NCI-H2171 treated with DMSO at 0.1 percent for 48 hours (cell line): ENCODE measurements at regions not wholly inside any gene's neighbourhood (a gene's known extent, or its start where the extent isn't known, plus 50 kb on each side); places are given as distances from the start of the nearest gene placed in this dataset.
A peak's percentile ranks its signal among the peaks of the same experiment; 100 is the strongest.

Experiments
- DNase-seq: peaks from one replicate; lab custom pipeline; 2025; lab: John Stamatoyannopoulos, UW

- DNase-seq, result no peak
Measured at GRCh38 chr2:106981491-106981890, 95.5 kb upstream of the ST6GAL2 start.

- no peak for DNase-seq
Measured at GRCh38 chr2:106982350-106982749, 96.4 kb upstream of the ST6GAL2 start.

DNA sequence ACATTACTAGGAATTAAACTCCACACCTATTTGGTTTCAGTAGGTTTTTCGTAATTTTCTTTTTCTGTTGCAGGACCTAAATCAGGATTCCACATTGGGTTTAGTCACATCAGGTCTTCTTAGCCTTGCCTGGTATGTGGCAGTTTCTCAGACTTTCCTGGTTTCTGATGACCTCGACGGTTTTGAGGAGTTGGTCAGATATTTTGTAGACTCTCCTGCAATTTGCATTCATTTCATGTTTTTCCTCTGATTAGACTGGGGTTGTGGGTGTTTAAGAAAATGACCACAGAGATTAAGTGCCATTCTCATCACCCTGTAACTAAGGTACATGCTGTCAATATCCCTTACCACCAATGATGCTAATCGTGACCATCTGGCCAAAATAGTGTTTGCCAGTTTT lies 97.3 kb upstream of the ST6GAL2 start:
- no peak for DNase-seq

GRCh38 chr2:106988361-106988760 lies 102.4 kb upstream of the ST6GAL2 start:
- no peak for DNase-seq

DNA sequence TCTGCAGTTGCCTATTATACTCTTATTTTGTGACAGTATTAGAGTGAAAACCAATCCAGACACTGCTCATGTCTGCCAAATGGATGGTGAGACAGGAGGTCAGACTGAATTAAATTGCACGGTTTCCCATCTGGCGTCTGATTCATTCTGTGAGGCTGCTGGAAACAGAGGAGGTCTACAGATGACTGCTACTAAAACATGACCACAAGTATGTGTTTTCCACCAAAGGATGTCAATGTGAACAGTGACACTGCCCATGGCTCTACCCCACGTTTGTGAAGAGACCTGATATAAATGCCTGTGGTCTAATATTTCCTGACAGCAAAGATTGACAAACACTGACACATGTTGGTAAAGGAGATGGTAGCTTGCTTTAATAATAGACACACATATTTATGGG lies 104.3 kb upstream of the ST6GAL2 start:
- DNase-seq, result peak; percentile 86

DNA sequence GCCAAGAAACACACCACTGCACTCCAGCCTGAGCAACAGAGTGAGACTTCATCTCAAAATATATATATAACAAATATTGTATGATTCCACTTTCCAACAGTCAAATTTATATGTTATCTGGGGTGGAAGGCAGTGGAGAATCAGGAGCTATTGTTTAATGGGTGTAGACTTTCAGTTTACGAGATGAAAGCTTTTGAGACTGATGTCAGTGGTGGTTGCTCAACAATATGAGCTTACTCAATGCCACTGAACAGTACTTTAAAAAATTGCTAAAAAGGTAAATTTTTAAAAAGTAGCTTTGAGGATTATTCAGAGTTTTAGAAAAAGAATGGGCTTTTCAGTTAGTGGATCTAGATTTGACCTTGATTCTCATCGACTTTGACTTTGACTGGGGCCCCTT lies 105.9 kb upstream of the ST6GAL2 start:
- DNase-seq, result no peak

DNA sequence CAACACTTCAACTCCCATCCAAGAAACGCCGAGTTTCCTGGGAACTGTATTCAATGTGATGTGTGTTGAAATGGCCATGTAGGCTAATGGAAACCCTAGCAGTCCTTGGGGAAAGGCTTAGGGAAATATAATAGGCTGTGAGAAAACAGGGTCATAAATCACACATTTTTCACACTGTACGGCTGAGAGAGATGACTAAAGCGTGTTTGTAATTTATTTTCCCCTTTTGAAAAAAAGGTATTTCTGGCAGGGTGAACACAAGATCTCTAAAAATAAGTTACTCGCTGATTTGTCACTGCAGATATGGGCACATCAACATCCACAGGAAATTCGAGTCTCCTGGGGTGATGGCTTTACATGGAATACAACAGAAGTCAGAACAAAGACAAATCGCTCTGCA lies 109.6 kb upstream of the ST6GAL2 start:
- DNase-seq, result peak; percentile 71

GRCh38 chr2:106996171-106996769 lies 110.3 kb upstream of the ST6GAL2 start:
- DNase-seq, result peak; percentile 64

- DNase-seq, result no peak
Measured at GRCh38 chr2:106997204-106997603, 111.2 kb upstream of the ST6GAL2 start.

- DNase-seq, result peak; percentile 71
Measured at GRCh38 chr2:107001062-107001461, 115.1 kb upstream of the ST6GAL2 start.

DNA sequence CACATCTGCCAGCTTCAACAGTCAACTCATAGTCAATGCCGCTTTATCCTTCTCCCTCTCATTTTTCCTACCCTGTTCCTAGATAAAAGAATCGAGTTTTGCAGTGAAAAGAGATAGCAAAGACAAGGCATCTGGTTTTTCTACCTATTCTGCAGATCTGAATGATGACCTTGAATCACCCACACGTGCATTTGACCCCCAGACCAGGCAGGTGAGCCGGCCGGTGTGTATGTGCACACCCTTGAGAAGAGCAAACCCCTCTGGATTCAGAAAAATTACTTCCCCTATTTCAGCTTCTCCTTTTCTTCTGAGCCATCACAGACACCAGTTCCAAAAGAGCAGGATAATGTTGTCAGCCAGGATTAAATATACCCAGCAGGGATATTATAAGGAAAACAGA lies 115.6 kb upstream of the ST6GAL2 start:
- no peak for DNase-seq

DNA sequence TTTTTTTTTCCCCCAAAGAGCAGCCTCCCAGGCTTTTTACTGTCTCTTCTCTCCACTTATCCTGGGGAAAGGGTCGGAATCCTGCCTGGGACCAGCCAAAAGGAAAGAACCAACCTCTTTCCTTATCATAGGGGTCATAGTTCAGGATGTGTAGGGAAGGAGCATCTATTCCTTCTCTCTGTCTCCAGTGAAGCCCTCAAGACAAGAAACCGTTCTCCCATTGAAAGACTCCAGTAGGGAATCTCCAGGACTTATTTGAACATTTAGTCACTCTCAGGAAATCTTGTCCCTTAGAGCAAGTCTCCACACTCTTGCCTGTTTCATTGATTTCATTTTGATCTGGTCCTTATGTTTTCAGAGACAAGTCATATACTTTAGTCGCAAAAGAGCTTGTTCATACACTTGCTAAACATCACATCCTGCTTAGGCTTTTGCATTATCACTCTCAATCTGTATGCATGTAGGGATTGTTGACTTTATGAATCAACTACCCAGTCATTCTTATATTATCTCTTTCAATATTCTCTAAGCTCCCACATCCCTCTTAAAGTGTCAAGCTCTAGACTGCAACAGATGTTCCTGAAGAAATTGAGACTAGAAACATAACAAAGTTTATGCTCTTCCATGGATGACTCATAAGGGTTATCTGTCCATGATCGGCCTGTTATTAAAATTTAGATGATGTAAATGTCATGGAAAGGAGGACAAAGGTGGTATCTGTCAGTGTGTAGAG lies 116.2 kb upstream of the ST6GAL2 start:
- peak; percentile 56 for DNase-seq

GRCh38 chr2:107002735-107003134 lies 116.8 kb upstream of the ST6GAL2 start:
- no peak for DNase-seq

DNA sequence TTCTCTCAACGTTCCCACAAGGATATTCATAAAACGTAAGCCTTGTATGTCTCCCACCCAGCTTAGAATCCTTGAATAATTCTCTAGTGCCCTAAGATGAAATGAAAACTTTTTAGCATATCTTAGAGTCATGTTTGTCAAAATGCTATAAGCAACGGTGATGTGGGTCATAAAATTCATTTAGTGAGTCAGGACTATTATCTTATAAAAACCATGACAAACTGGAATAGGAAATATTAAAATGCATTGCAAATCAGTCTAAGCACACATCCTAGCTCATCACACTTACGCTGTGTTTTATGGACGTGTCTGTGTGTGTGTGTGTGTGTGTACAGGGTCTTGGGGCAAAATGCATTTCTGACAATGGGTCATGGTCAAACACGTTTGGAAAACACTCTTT lies 119.9 kb upstream of the ST6GAL2 start:
- no peak for DNase-seq

DNA sequence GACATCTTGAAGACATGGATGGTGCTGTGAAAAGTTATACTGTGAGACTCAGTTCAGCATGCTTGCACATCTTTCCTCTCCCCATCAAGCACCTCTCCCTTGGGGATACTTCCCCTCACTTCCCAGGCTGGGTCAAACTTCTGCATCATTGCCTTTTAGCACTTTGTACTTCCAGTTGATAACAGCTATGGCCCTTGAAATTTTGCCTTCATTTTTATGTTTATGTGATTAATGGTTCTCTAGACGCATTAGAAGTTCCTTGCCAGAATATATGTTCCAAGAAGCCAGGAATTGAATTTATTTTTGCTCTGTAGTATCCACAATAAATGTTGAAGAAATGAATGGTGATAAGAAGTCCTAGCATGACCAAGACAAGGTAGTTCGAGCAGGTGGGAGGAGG lies 120.9 kb upstream of the ST6GAL2 start:
- DNase-seq, result peak; percentile 10

DNA sequence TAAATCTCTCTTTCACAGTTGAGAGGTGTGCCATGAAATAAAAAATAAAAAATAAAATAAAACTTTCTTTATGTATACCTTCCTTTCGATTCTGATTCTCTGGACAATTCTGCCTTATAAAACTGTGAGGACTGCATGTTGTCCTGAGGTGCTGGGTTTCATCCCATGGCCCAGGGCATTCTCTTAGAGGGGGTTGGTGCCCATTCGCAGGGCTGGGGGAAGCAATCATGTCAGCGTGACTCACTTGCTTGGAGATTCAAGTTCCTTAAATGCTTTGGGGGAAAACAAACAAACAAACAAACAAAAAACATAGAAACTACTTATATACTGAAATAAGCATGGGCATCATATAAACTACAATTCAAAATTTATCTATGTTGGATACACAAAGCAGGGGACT lies 122.0 kb upstream of the ST6GAL2 start:
- DNase-seq, result no peak

DNA sequence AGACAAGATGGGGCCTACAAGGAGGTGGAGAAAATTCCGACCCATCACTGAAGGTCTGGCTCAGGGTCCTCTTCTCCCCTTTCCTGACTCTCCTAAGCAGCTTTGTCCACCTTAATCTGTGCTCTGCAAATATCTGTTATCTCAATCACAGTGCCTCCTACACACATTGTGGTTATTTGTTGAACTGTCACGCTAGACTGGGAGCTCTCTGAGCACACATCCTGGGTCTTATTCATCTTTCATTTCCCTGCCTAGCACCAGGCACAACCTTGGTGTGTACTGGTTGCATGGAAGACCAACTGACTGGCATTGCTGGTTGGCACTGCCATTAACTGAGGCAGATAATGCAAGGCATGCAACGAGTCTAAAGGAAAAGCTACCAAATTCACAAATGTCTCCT lies 122.9 kb upstream of the ST6GAL2 start:
- DNase-seq, result no peak

DNA sequence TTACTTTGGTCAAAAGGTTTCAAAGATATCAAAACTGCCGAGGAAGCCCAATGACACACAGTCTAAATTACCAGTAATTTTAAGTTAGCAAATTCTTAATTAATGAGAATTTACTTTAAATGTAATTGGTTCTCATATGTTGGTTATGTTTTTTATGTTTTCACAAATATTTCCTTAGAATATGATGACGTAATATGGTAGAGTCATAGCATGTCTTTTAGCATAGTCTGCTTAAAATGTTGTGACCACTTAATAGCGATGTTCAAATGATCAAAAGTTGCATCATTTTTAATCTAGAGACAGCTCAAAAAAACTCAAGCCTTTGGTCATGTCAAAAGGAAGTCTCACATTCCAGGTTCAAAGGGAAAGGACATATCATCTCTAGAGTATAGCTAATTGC lies 123.3 kb upstream of the ST6GAL2 start:
- no peak for DNase-seq

GRCh38 chr2:107012714-107013306 lies 126.8 kb upstream of the ST6GAL2 start:
- DNase-seq, result peak; percentile 42

- DNase-seq, result no peak
Measured at GRCh38 chr2:107013884-107014283, 127.9 kb upstream of the ST6GAL2 start.

DNA sequence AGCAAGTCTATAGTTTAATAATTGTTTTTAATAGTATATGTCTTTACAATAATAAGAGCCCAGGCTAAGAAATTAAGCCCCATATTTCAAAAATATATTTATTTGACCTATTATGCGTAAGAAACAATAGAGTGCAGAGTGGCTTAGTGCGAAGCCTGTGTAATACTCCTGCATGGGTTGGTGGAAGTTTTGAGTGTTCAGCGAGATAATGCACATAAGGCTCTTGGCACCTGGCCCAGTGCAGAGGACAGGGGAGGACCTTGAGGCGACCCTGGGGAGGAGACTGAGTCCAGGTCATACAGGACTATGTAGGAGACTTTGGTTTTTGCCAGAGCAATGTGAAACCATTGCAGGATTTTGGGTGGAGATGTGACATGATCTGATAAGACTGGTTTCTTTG lies 132.4 kb upstream of the ST6GAL2 start:
- DNase-seq, result no peak

- DNase-seq, result no peak
Measured at GRCh38 chr2:107020392-107020791, 134.4 kb upstream of the ST6GAL2 start.

DNA sequence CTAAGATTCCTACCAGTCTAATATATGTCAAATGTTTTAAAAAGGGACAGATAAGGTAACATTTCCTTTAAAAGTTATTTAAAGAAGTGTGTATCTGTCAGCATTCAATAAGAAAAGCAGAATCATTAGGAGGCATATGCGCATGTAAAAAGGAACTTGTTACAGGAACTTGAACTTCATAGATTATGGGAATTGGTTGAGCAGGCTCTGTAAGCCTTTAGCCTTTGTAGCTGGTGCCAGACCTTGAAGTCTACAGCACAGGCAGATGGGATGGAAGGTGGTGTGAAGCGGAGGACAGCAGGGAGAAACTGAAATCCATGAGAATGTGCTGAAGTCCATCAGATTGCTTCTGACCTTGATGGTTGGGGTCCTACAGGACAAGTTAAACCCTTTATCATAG lies 138.3 kb upstream of the ST6GAL2 start:
- no peak for DNase-seq
